H1 (cell line): ENCODE measurements at regions not wholly inside any gene's neighbourhood (a gene's known extent, or its start where the extent isn't known, plus 50 kb on each side); places are given as distances from the start of the nearest gene placed in this dataset.

ENCODE experiments used
- CTCF ChIA-PET: fragments of 300-600 bp; sonication (Branson Sonifier 250); formaldehyde crosslinking; loops from one replicate; lab custom pipeline; 2021; ENCODE audit not compliant: partially characterized antibody; lab: Charles Lee
- POLR2A ChIA-PET: fragments of 300-600 bp; sonication (Branson Sonifier 250); formaldehyde crosslinking; loops from one replicate; lab custom pipeline; 2021; ENCODE audit warnings: inconsistent platforms; ENCODE audit not compliant: partially characterized antibody; lab: Charles Lee
- DNase-seq, 2 experiments: peaks; one replicate each; pipeline versions ENCODE4 v3.0.0 to v3.0.0-alpha.2; 2010 to 2022; ENCODE audit warnings: low spot score in 2 of 2, low read depth in 1 of 2, mixed read lengths in 1 of 2
- FAIRE-seq: peaks from 2 replicates; lab custom pipeline; 2011; peaks lifted over from hg19 to GRCh38; lab: Jason Lieb, UNC
- H2AFZ ChIP-seq: 2 replicates; pipeline ENCODE4 v1.8.1; 2012; ENCODE audit warnings: low read length, inconsistent platforms
- H2AK5ac ChIP-seq: 2 replicates; pipeline ENCODE4 v1.6.1; 2013; ENCODE audit warnings: low read depth, low read length
- H2BK120ac ChIP-seq: replicated peaks from 2 replicates; pipeline ENCODE3; 2013; ENCODE audit warnings: low read depth, low read length, inconsistent platforms
- H2BK12ac ChIP-seq: 2 replicates; pipeline ENCODE4 v1.6.1; 2013; ENCODE audit warnings: low read depth, low read length
- H2BK15ac ChIP-seq: 2 replicates; pipeline ENCODE4 v1.6.1; 2013; ENCODE audit warnings: low read length
- H2BK20ac ChIP-seq: 2 replicates; pipeline ENCODE4 v1.6.1; 2013; ENCODE audit warnings: low read length
- H2BK5ac ChIP-seq: 2 replicates; pipeline ENCODE4 v1.6.1; 2013; ENCODE audit warnings: low read depth, low read length
- H3K14ac ChIP-seq: 2 replicates; pipeline ENCODE4 v1.6.1; 2013; ENCODE audit warnings: inconsistent platforms; ENCODE audit not compliant: insufficient read length
- H3K18ac ChIP-seq: 2 replicates; pipeline ENCODE4 v1.6.1; 2013; ENCODE audit warnings: low read length; ENCODE audit errors: extremely low read depth
- H3K23ac ChIP-seq: 2 replicates; pipeline ENCODE4 v1.6.1; 2013; ENCODE audit warnings: inconsistent platforms; ENCODE audit not compliant: insufficient read length
- H3K23me2 ChIP-seq: 2 replicates; pipeline ENCODE4 v1.6.1; 2013; ENCODE audit warnings: low read depth, low read length
- H3K27ac ChIP-seq: 2 replicates; pipeline ENCODE4 v1.6.1; 2011; ENCODE audit warnings: low read depth, low read length, inconsistent platforms
- H3K27me3 ChIP-seq, 4 experiments: replicated peaks in 1 of 4; 1 replicate in 1 of 4; 2 replicates in 3 of 4; pipeline versions ENCODE4 v1.6.1 to v1.8.1; 2011 to 2013; ENCODE audit warnings: low read length in 3 of 4, mild to moderate bottlenecking in 3 of 4, inconsistent platforms in 2 of 4, mixed read lengths in 2 of 4, moderate library complexity in 1 of 4; ENCODE audit not compliant: control insufficient read depth in 3 of 4, insufficient read depth in 3 of 4; ENCODE audit errors: extremely low read depth in 1 of 4
- H3K36me3 ChIP-seq, 4 experiments: 2 replicates each; pipeline versions ENCODE4 v1.6.1 to v1.8.1; 2011 to 2013; ENCODE audit warnings: mild to moderate bottlenecking in 4 of 4, low read length in 3 of 4, moderate library complexity in 2 of 4, control low read depth in 1 of 4, inconsistent platforms in 1 of 4; ENCODE audit not compliant: insufficient read depth in 4 of 4, control insufficient read depth in 2 of 4
- H3K4ac ChIP-seq: replicated peaks from 2 replicates; pipeline ENCODE3; 2013; ENCODE audit warnings: low read length, low read depth, mixed read lengths, inconsistent platforms; ENCODE audit not compliant: insufficient read length
- H3K4me1 ChIP-seq, 4 experiments: replicated peaks in 1 of 4; 1 replicate in 1 of 4; 2 replicates in 3 of 4; pipeline versions ENCODE4 v1.6.1 to v1.8.1; 2011 to 2013; ENCODE audit warnings: low read length in 3 of 4, inconsistent platforms in 2 of 4, mixed read lengths in 1 of 4; ENCODE audit not compliant: insufficient read depth in 4 of 4, control insufficient read depth in 3 of 4
- H3K4me2 ChIP-seq, 2 experiments: 2 replicates each; pipeline versions ENCODE4 v1.6.1 to v1.8.1; 2011 to 2013; ENCODE audit warnings: low read depth in 2 of 2, low read length in 2 of 2, control low read depth in 1 of 2, inconsistent platforms in 1 of 2, mild to moderate bottlenecking in 1 of 2; ENCODE audit not compliant: insufficient read depth in 1 of 2
- H3K4me3 ChIP-seq, 4 experiments: fragments of 200-600, 300-600 bp in 1 of 4; sonication (generic), shearing (Covaris generic), sonication (Bioruptor Twin) in 1 of 4; 2 replicates each; pipeline versions ENCODE4 v1.5.1 to v1.8.1; 2011 to 2016; ENCODE audit warnings: low read length in 4 of 4, low read depth in 3 of 4, control low read depth in 2 of 4, inconsistent platforms in 2 of 4, mild to moderate bottlenecking in 2 of 4, mixed read lengths in 1 of 4, moderate library complexity in 1 of 4; ENCODE audit not compliant: insufficient read depth in 2 of 4; ENCODE audit errors: extremely low read depth in 1 of 4
- H3K56ac ChIP-seq: replicated peaks from 2 replicates; pipeline ENCODE3; 2013; ENCODE audit warnings: low read depth, mild to moderate bottlenecking, mixed read lengths, low read length, inconsistent platforms; ENCODE audit not compliant: insufficient read length
- H3K79me1 ChIP-seq: 2 replicates; pipeline ENCODE4 v1.6.1; 2013; ENCODE audit warnings: low read depth, low read length, control low read depth
- H3K79me2 ChIP-seq, 2 experiments: 2 replicates each; pipeline versions ENCODE4 v1.6.1 to v1.8.1; 2012 to 2013; ENCODE audit warnings: low read length in 2 of 2, mild to moderate bottlenecking in 2 of 2, inconsistent platforms in 1 of 2; ENCODE audit not compliant: insufficient read depth in 2 of 2, control insufficient read depth in 1 of 2
- H3K9ac ChIP-seq, 4 experiments: replicated peaks in 1 of 4; 1 replicate in 1 of 4; 2 replicates in 3 of 4; pipeline versions ENCODE4 v1.6.1 to v1.8.1; 2011 to 2013; ENCODE audit warnings: low read depth in 3 of 4, low read length in 3 of 4, control low read depth in 2 of 4, mild to moderate bottlenecking in 2 of 4, moderate library complexity in 2 of 4, inconsistent platforms in 1 of 4; ENCODE audit errors: extremely low read depth in 1 of 4
- H3K9me3 ChIP-seq, 2 experiments: 2 replicates each; pipeline versions ENCODE4 v1.6.1 to v1.8.1; 2012 to 2013; ENCODE audit warnings: mild to moderate bottlenecking in 2 of 2, moderate library complexity in 2 of 2, control low read depth in 1 of 2, inconsistent platforms in 1 of 2, low read depth in 1 of 2, low read length in 1 of 2, mixed read lengths in 1 of 2; ENCODE audit not compliant: insufficient read depth in 2 of 2
- H4K20me1 ChIP-seq, 2 experiments: replicated peaks in 1 of 2; 2 replicates each; pipeline versions ENCODE3 to v1.8.1; 2011 to 2013; ENCODE audit warnings: inconsistent platforms in 2 of 2, low read length in 2 of 2, mild to moderate bottlenecking in 1 of 2; ENCODE audit not compliant: insufficient read depth in 2 of 2, control insufficient read depth in 1 of 2
- H4K5ac ChIP-seq: 2 replicates; pipeline ENCODE4 v1.6.1; 2013; ENCODE audit warnings: low read length, low read depth, mixed read lengths, inconsistent platforms; ENCODE audit not compliant: insufficient read length
- H4K8ac ChIP-seq: 2 replicates; pipeline ENCODE4 v1.8.0; 2013; ENCODE audit warnings: mild to moderate bottlenecking, moderate library complexity, low read length, inconsistent platforms; ENCODE audit not compliant: insufficient read depth; ENCODE audit errors: extremely low read depth
- H4K91ac ChIP-seq: replicated peaks from 2 replicates; pipeline ENCODE3; 2013; ENCODE audit warnings: low read length, mixed read lengths, inconsistent platforms; ENCODE audit not compliant: insufficient read length
- CBX8 ChIP-seq: fragments of 300-800, 300-1000 bp; sonication (generic); IDR thresholded peaks from 2 replicates; pipeline ENCODE4 v1.7.1; 2016; ENCODE audit warnings: low read depth, low read length, borderline replicate concordance
- CEBPB ChIP-seq: IDR thresholded peaks from 2 replicates; pipeline ENCODE4 v1.6.1; 2012; ENCODE audit warnings: low read depth, low read length
- CREB1 ChIP-seq: IDR thresholded peaks from 2 replicates; pipeline ENCODE4 v1.6.1; 2012; ENCODE audit warnings: inconsistent platforms
- FOSL1 ChIP-seq: IDR thresholded peaks from 2 replicates; pipeline ENCODE4 v1.6.1; 2011; ENCODE audit warnings: mild to moderate bottlenecking, low read depth, low read length, moderate library complexity; ENCODE audit not compliant: insufficient read depth
- GTF2F1 ChIP-seq: IDR thresholded peaks from 2 replicates; pipeline ENCODE4 v1.6.1; 2012; ENCODE audit warnings: low read depth, low read length, improper control_type of control experiment, borderline replicate concordance
- HDAC6 ChIP-seq: IDR thresholded peaks from one replicate; pipeline ENCODE4 v1.7.1; 2012; ENCODE audit warnings: low read depth, mild to moderate bottlenecking, inconsistent platforms, low read length, moderate library complexity
- KDM5A ChIP-seq: fragments of 200-600 bp; IDR thresholded peaks from 2 replicates; pipeline ENCODE4 v1.7.1; 2012; ENCODE audit warnings: mild to moderate bottlenecking, low read length, inconsistent platforms, mixed read lengths
- MAFK ChIP-seq: IDR thresholded peaks from 2 replicates; pipeline ENCODE4 v1.6.1; 2012; ENCODE audit warnings: low read depth, mild to moderate bottlenecking, improper control_type of control experiment, low read length
- POLR2A ChIP-seq, 2 experiments: IDR thresholded peaks; 1 replicate in 1 of 2; 2 replicates in 1 of 2; pipeline ENCODE4 v1.6.1; 2011; ENCODE audit warnings: low read depth in 2 of 2, low read length in 2 of 2, mild to moderate bottlenecking in 2 of 2; ENCODE audit errors: control extremely low read depth in 1 of 2
- POLR2AphosphoS5 ChIP-seq: IDR thresholded peaks from 2 replicates; pipeline ENCODE4 v1.6.1; 2011; ENCODE audit warnings: low read depth, low read length
- POU5F1 ChIP-seq: IDR thresholded peaks from 2 replicates; pipeline ENCODE4 v1.6.1; 2011; ENCODE audit warnings: low read depth, mild to moderate bottlenecking, low read length, moderate library complexity
- RBBP5 ChIP-seq: IDR thresholded peaks from 2 replicates; pipeline ENCODE4 v1.7.1; 2012; ENCODE audit warnings: low read depth, mild to moderate bottlenecking, inconsistent platforms, low read length, moderate library complexity, borderline replicate concordance
- RNF2 ChIP-seq: fragments of 200-900, 300-1000 bp; sonication (generic); IDR thresholded peaks from 2 replicates; pipeline ENCODE4 v1.7.1; 2016; ENCODE audit warnings: borderline replicate concordance, low read depth, mild to moderate bottlenecking, antibody characterized with exemption, low read length; ENCODE audit not compliant: poor library complexity, severe bottlenecking; ENCODE audit errors: missing control alignments
- SAP30 ChIP-seq: fragments of 300-600 bp; sonication (generic); IDR thresholded peaks from 2 replicates; pipeline ENCODE4 v1.7.1; 2012; ENCODE audit warnings: low read length, moderate library complexity, mild to moderate bottlenecking, inconsistent platforms; ENCODE audit not compliant: insufficient read depth, insufficient replicate concordance
- SP2 ChIP-seq: IDR thresholded peaks from 2 replicates; pipeline ENCODE4 v1.6.1; 2012; ENCODE audit warnings: mild to moderate bottlenecking, low read length, inconsistent platforms
- TEAD4 ChIP-seq: IDR thresholded peaks from 2 replicates; pipeline ENCODE4 v1.6.1; 2012; ENCODE audit warnings: low read depth, low read length, inconsistent platforms, mixed read lengths
- WGBS, 2 experiments: shearing (Covaris generic) in 1 of 2; methylation state at CpG; one replicate each; pipeline versions ENCODE4 v1.1.6 to v1.1.7; 2013 to 2015; ENCODE audit warnings: low lambda C conversion rate in 2 of 2, mixed read lengths in 2 of 2, inconsistent platforms in 1 of 2, low coverage in 1 of 2, missing lambda C conversion rate in 1 of 2; ENCODE audit not compliant: insufficient replicate concordance in 2 of 2, insufficient coverage in 1 of 2, insufficient read length in 1 of 2; ENCODE audit errors: extremely low coverage in 1 of 2, missing lambda C conversion rate in 1 of 2; 5-methylcytosine and 5-hydroxymethylcytosine counted together

DNA sequence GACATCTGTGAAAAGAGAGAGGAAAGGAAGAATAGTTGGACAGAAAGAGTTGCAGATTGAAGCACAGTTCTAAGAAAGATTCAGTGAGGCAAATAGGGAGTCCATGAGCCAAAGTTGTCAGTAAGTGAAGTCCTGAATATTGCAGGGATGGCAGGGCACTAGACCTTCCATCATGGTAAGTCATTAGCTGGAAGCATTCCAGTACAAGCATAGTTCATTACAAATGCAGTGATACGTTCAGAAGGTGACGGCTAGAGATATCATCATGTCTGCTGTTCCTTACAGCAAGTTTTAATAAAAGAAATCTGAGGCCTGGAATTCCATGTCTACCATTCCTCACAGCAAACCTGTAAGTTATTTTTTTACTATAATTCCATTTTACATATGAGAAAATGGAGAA, 720.1 kb downstream of the GBE1 start:
- Histone ChIP-seq H4K5ac (no peak overlapping the region), H2AFZ (no peak overlapping the region), H3K4me2 (no peak overlapping the region), H4K20me1 (no peaks in the 10 kb centered on the region), H2AK5ac (no peak overlapping the region), H3K14ac (no peak overlapping the region), H3K79me2 (no peaks in the 10 kb centered on the region), H2BK15ac (no peak overlapping the region), H3K27ac (no peak overlapping the region), H3K4me3 (no peak overlapping the region), H3K23me2 (no peaks in the 10 kb centered on the region), H3K27me3 (no peaks in the 10 kb centered on the region), H4K8ac (no peak overlapping the region), H3K18ac (no peak overlapping the region), H2BK120ac (no peak overlapping the region), H4K91ac (no peak overlapping the region), H3K4me1 (no peaks in the 10 kb centered on the region), H3K9me3 (no peaks in the 10 kb centered on the region), H3K23ac (no peak overlapping the region), H3K9ac (no peak overlapping the region), H3K79me1 (no peaks in the 10 kb centered on the region), H3K4ac (no peak overlapping the region), H2BK5ac (no peak overlapping the region), H2BK12ac (no peak overlapping the region), H3K36me3 (no peaks in the 10 kb centered on the region), H3K56ac (no peak overlapping the region), H2BK20ac (no peak overlapping the region)
- TF ChIP-seq RBBP5, result no peak
- TF ChIP-seq POLR2A (IDR thresholded peaks at IDR 0.05; ENCODE audit: control extremely low read depth in 1 of 2, low read depth in 2 of 2, low read length in 2 of 2), result no peak
- no peak for TF ChIP-seq CEBPB
- TF ChIP-seq MAFK, result no peak
- no peak for TF ChIP-seq HDAC6
- no peak for TF ChIP-seq KDM5A
- no peak for TF ChIP-seq SAP30
- no peak for TF ChIP-seq RNF2
- no peak for TF ChIP-seq POLR2AphosphoS5
- no peak for TF ChIP-seq CREB1
- no peak for TF ChIP-seq GTF2F1
- TF ChIP-seq FOSL1, result no peak
- TF ChIP-seq POU5F1, result no peak
- TF ChIP-seq TEAD4, result no peak
- TF ChIP-seq SP2, result no peak
- TF ChIP-seq CBX8, result no peak
- no peak for FAIRE-seq
- ChIA-PET POLR2A (no interaction called here), CTCF (interaction anchor here (1.0 kb wide), 1 partner anchor 35 kb away, joined by 3 read pairs; no protein-coding TSS in a partner anchor)
- WGBS, 2 experiments, result 85% methylated on average over 2 of the region's 2 CpGs; no CpG with 5 or more reads in 1 of the 2 experiments
- no peak for DNase-seq
